ENCODE measurements at regions not wholly inside any gene's neighbourhood (a gene's known extent, or its start where the extent isn't known, plus 50 kb on each side); places are given as distances from the start of the nearest gene placed in this dataset.
A peak's percentile ranks its signal among the peaks of the same experiment; 100 is the strongest.
"Not testable (repeated sequence)": the region's sequence is repeated elsewhere in the genome, so short reads cannot be mapped to it uniquely, and the experiment has no call there.

GRCh38 chr15:78708713-78709260 lies 67.8 kb upstream of the CHRNB4 start:
- Histone ChIP-seq H3K4me1 (ENCODE audit: control insufficient read depth in 1 of 2, insufficient read depth in 2 of 2, low read length in 2 of 2) (peaks cover 0 to 10% of the 10 kb centered on the region in 2 donors), H3K9me3 (ENCODE audit: control insufficient read depth in 1 of 2, low read length in 2 of 2) (no peaks in the 10 kb centered on the region), H3K36me3 (ENCODE audit: control insufficient read depth in 1 of 2, insufficient read depth in 2 of 2, low read length in 2 of 2) (no peaks in the 10 kb centered on the region), H3K27me3 (ENCODE audit: low read depth, low read length) (peaks cover 5% of the 10 kb centered on the region), H3K27ac (ENCODE audit: low read length) (no peak overlapping the region), H3K4me3 (ENCODE audit: low read depth in 1 of 2, low read length in 2 of 2) (peak overlapping the region; percentile 1 to 28)

- not testable (repeated sequence) for H3K36me3 ChIP-seq (ENCODE audit: control insufficient read depth in 1 of 2, insufficient read depth in 2 of 2, low read length in 2 of 2); H3K9me3 ChIP-seq (ENCODE audit: control insufficient read depth in 1 of 2, low read length in 2 of 2); H3K27ac ChIP-seq (ENCODE audit: low read length); H3K27me3 ChIP-seq (ENCODE audit: low read depth, low read length); H3K4me3 ChIP-seq (ENCODE audit: low read depth in 1 of 2, low read length in 2 of 2)
- peaks cover 0 to 10% of the 10 kb centered on the region in 2 donors for H3K4me1 ChIP-seq (ENCODE audit: control insufficient read depth in 1 of 2, insufficient read depth in 2 of 2, low read length in 2 of 2)
These were observed 65.6 kb upstream of the CHRNB4 start for GRCh38 chr15:78706481-78707235.

GRCh38 chr15:78703334-78704056 lies 62.5 kb upstream of the CHRNB4 start:
- H3K4me1 ChIP-seq (ENCODE audit: control insufficient read depth in 1 of 2, insufficient read depth in 2 of 2, low read length in 2 of 2); H3K9me3 ChIP-seq (ENCODE audit: control insufficient read depth in 1 of 2, low read length in 2 of 2); H3K36me3 ChIP-seq (ENCODE audit: control insufficient read depth in 1 of 2, insufficient read depth in 2 of 2, low read length in 2 of 2); H3K27ac ChIP-seq (ENCODE audit: low read length); H3K4me3 ChIP-seq (ENCODE audit: low read depth in 1 of 2, low read length in 2 of 2); H3K27me3 ChIP-seq (ENCODE audit: low read depth, low read length): not testable (repeated sequence)

GRCh38 chr15:78702609-78703333 lies 61.8 kb upstream of the CHRNB4 start:
- Histone ChIP-seq H3K9me3 (ENCODE audit: control insufficient read depth in 1 of 2, low read length in 2 of 2) (no peaks in the 10 kb centered on the region), H3K36me3 (ENCODE audit: control insufficient read depth in 1 of 2, insufficient read depth in 2 of 2, low read length in 2 of 2) (no peaks in the 10 kb centered on the region), H3K27me3 (ENCODE audit: low read depth, low read length) (no peaks in the 10 kb centered on the region), H3K4me1 (ENCODE audit: control insufficient read depth in 1 of 2, insufficient read depth in 2 of 2, low read length in 2 of 2) (no peaks in the 10 kb centered on the region), H3K27ac (ENCODE audit: low read length) (no peak overlapping the region), H3K4me3 (ENCODE audit: low read depth in 1 of 2, low read length in 2 of 2) (no peak overlapping the region)

GRCh38 chr15:78697449-78697848 lies 56.4 kb upstream of the CHRNB4 start:
- no peaks in the 10 kb centered on the region for H3K9me3 ChIP-seq (ENCODE audit: control insufficient read depth in 1 of 2, low read length in 2 of 2)
- H3K4me1 ChIP-seq (ENCODE audit: control insufficient read depth in 1 of 2, insufficient read depth in 2 of 2, low read length in 2 of 2) = no peaks in the 10 kb centered on the region
- no peak overlapping the region for H3K27ac ChIP-seq (ENCODE audit: low read length)
- H3K4me3 ChIP-seq (ENCODE audit: low read depth in 1 of 2, low read length in 2 of 2) = no peak overlapping the region
- H3K27me3 ChIP-seq (ENCODE audit: low read depth, low read length) = no peaks in the 10 kb centered on the region
- H3K36me3 ChIP-seq (ENCODE audit: control insufficient read depth in 1 of 2, insufficient read depth in 2 of 2, low read length in 2 of 2) = no peaks in the 10 kb centered on the region

- no peaks in the 10 kb centered on the region for H3K9me3 ChIP-seq (ENCODE audit: control insufficient read depth in 1 of 2, low read length in 2 of 2)
- H3K4me1 ChIP-seq (ENCODE audit: control insufficient read depth in 1 of 2, insufficient read depth in 2 of 2, low read length in 2 of 2) = no peaks in the 10 kb centered on the region
- no peaks in the 10 kb centered on the region for H3K36me3 ChIP-seq (ENCODE audit: control insufficient read depth in 1 of 2, insufficient read depth in 2 of 2, low read length in 2 of 2)
- H3K27ac ChIP-seq (ENCODE audit: low read length) = no peak overlapping the region
- no peaks in the 10 kb centered on the region for H3K27me3 ChIP-seq (ENCODE audit: low read depth, low read length)
- H3K4me3 ChIP-seq (ENCODE audit: low read depth in 1 of 2, low read length in 2 of 2) = no peak overlapping the region
These were observed 55.4 kb upstream of the CHRNB4 start for GRCh38 chr15:78696436-78696835.

GRCh38 chr15:78695854-78696253 lies 54.8 kb upstream of the CHRNB4 start:
- Histone ChIP-seq H3K4me3 (ENCODE audit: low read depth in 1 of 2, low read length in 2 of 2) (no peak overlapping the region), H3K9me3 (ENCODE audit: control insufficient read depth in 1 of 2, low read length in 2 of 2) (no peaks in the 10 kb centered on the region), H3K4me1 (ENCODE audit: control insufficient read depth in 1 of 2, insufficient read depth in 2 of 2, low read length in 2 of 2) (no peaks in the 10 kb centered on the region), H3K27me3 (ENCODE audit: low read depth, low read length) (no peaks in the 10 kb centered on the region), H3K36me3 (ENCODE audit: control insufficient read depth in 1 of 2, insufficient read depth in 2 of 2, low read length in 2 of 2) (no peaks in the 10 kb centered on the region), H3K27ac (ENCODE audit: low read length) (no peak overlapping the region)

GRCh38 chr15:78695046-78695671 lies 54.1 kb upstream of the CHRNB4 start:
- Histone ChIP-seq H3K27ac (ENCODE audit: low read length) (no peak overlapping the region), H3K4me1 (ENCODE audit: control insufficient read depth in 1 of 2, insufficient read depth in 2 of 2, low read length in 2 of 2) (no peaks in the 10 kb centered on the region), H3K4me3 (ENCODE audit: low read depth in 1 of 2, low read length in 2 of 2) (no peak overlapping the region), H3K9me3 (ENCODE audit: control insufficient read depth in 1 of 2, low read length in 2 of 2) (no peaks in the 10 kb centered on the region), H3K27me3 (ENCODE audit: low read depth, low read length) (no peaks in the 10 kb centered on the region), H3K36me3 (ENCODE audit: control insufficient read depth in 1 of 2, insufficient read depth in 2 of 2, low read length in 2 of 2) (no peaks in the 10 kb centered on the region)

- H3K27ac ChIP-seq (ENCODE audit: low read length) = no peak overlapping the region
- no peaks in the 10 kb centered on the region for H3K4me1 ChIP-seq (ENCODE audit: control insufficient read depth in 1 of 2, insufficient read depth in 2 of 2, low read length in 2 of 2)
- H3K9me3 ChIP-seq (ENCODE audit: control insufficient read depth in 1 of 2, low read length in 2 of 2) = no peaks in the 10 kb centered on the region
- H3K27me3 ChIP-seq (ENCODE audit: low read depth, low read length) = no peaks in the 10 kb centered on the region
- no peak overlapping the region for H3K4me3 ChIP-seq (ENCODE audit: low read depth in 1 of 2, low read length in 2 of 2)
- no peaks in the 10 kb centered on the region for H3K36me3 ChIP-seq (ENCODE audit: control insufficient read depth in 1 of 2, insufficient read depth in 2 of 2, low read length in 2 of 2)
These were observed 50.9 kb upstream of the CHRNB4 start for GRCh38 chr15:78691851-78692421.

- no peak overlapping the region for H3K27ac ChIP-seq (ENCODE audit: low read length)
- no peaks in the 10 kb centered on the region for H3K9me3 ChIP-seq (ENCODE audit: control insufficient read depth in 1 of 2, low read length in 2 of 2)
- H3K4me3 ChIP-seq (ENCODE audit: low read depth in 1 of 2, low read length in 2 of 2) = no peak overlapping the region
- H3K27me3 ChIP-seq (ENCODE audit: low read depth, low read length) = no peaks in the 10 kb centered on the region
- no peaks in the 10 kb centered on the region for H3K36me3 ChIP-seq (ENCODE audit: control insufficient read depth in 1 of 2, insufficient read depth in 2 of 2, low read length in 2 of 2)
- H3K4me1 ChIP-seq (ENCODE audit: control insufficient read depth in 1 of 2, insufficient read depth in 2 of 2, low read length in 2 of 2) = no peaks in the 10 kb centered on the region
These were observed 50.3 kb upstream of the CHRNB4 start for GRCh38 chr15:78691167-78691850.
